ENCODE measurements at regions not wholly inside any gene's neighbourhood (a gene's known extent, or its start where the extent isn't known, plus 50 kb on each side); places are given as distances from the start of the nearest gene placed in this dataset.

- no peak for DNase-seq (ENCODE audit: extremely low read depth, low read depth)
- TF ChIP-seq CTCF (IDR thresholded peaks at IDR 0.05; ENCODE audit: low read depth, low read length, missing control alignments) = no peak
- H3K4me3 ChIP-seq (replicated peaks; ENCODE audit: low read depth, low read length) = no peak overlapping the region
Measured at GRCh38 chr2:145273840-145274239, 753.9 kb upstream of the ZEB2 start.

- DNase-seq (ENCODE audit: extremely low read depth, low read depth) = no peak
- H3K4me3 ChIP-seq (replicated peaks; ENCODE audit: low read depth, low read length) = no peak overlapping the region
- TF ChIP-seq CTCF (IDR thresholded peaks at IDR 0.05; ENCODE audit: low read depth, low read length, missing control alignments) = no peak
Measured at GRCh38 chr2:145268931-145269330, 749.0 kb upstream of the ZEB2 start.

DNA sequence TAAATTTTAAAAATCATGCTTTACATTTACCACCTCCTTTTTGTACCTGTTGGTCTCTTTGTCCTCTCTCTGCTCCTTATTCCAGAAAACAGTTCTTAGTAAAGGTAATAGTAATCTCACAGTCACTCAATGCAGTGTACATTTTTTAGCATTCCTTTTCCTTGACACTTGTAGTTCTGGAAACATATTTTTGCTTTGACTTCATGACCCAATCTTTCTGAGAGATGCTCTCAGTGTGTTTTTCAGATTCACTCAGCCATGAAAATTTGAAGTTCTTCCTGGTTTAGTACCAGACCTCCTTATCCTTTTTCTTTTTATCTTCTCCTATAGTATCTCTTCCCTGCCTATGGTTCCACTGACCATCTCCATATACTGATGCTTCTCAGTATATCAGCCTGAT is 747.5 kb upstream of the ZEB2 start:
- DNase-seq (ENCODE audit: extremely low read depth, low read depth) = no peak
- TF ChIP-seq CTCF (IDR thresholded peaks at IDR 0.05; ENCODE audit: low read depth, low read length, missing control alignments) = no peak
- H3K4me3 ChIP-seq (replicated peaks; ENCODE audit: low read depth, low read length) = no peak overlapping the region

DNA sequence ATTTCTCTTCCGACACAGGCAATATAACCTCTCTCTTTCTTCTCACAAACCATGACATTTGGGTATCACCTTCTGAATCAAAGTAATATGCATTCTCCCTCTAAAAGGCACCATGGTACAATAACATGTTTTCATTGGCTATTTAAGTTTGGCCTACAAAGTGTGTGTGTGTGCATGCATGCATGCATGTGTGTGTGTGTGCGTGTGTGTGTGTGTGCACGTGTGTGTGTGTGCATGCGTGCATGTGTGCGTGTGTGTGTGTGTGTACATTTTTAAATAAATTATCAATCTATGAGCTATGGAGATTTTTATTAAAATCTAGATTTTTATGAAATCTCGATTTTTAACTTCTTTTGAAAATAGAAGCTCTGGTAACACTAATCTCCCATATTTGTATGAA is 745.3 kb upstream of the ZEB2 start:
- no peak for DNase-seq (ENCODE audit: extremely low read depth, low read depth)
- no peak overlapping the region for H3K4me3 ChIP-seq (replicated peaks; ENCODE audit: low read depth, low read length)
- TF ChIP-seq CTCF (IDR thresholded peaks at IDR 0.05; ENCODE audit: low read depth, low read length, missing control alignments) = no peak

DNA sequence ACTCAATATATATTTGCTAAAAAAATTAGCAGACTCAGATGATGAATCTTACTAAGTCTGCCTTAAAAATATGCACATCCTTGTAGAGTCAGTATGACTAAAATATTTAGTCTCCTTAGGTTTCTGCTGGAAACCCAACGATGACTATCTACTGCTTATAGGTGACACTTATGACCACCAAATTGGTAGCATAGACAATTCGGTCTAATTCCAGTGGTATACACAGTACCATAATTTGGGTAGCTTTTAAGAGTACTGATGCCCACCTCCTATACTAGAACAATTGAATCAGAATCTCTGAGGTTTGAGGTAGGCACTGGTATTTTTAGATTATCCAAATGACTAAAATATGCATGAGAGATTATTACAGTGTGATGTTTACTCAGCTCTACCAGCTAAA is 740.8 kb upstream of the ZEB2 start:
- no peak for DNase-seq (ENCODE audit: extremely low read depth, low read depth)
- H3K4me3 ChIP-seq (replicated peaks; ENCODE audit: low read depth, low read length) = no peak overlapping the region
- no peak for TF ChIP-seq CTCF (IDR thresholded peaks at IDR 0.05; ENCODE audit: low read depth, low read length, missing control alignments)

DNA sequence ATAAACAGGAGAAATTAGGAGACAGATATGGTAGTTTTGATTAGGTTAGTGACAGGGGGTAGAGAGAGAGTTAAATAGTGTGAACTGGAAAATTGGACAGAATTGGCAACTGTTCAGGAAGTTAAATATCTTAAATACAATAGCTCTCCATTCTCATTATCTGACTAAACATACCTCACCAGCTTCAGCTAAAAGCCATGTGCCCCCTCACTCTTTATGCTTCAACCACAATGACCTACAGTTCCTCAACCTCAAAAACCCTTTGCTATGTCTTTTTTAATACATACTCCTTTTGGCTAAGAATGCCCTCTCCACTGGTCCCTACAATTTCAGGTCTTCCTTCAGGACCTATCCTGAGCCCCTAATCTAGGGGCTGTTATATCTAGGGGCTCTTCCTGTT is 740.2 kb upstream of the ZEB2 start:
- no peak for DNase-seq (ENCODE audit: extremely low read depth, low read depth)
- TF ChIP-seq CTCF (IDR thresholded peaks at IDR 0.05; ENCODE audit: low read depth, low read length, missing control alignments) = no peak
- no peak overlapping the region for H3K4me3 ChIP-seq (replicated peaks; ENCODE audit: low read depth, low read length)

GRCh38 chr2:145258903-145259579 is 739.1 kb upstream of the ZEB2 start:
- DNase-seq (ENCODE audit: extremely low read depth, low read depth) = no peak
- no peak for TF ChIP-seq CTCF (IDR thresholded peaks at IDR 0.05; ENCODE audit: low read depth, low read length, missing control alignments)
- H3K4me3 ChIP-seq (replicated peaks; ENCODE audit: low read depth, low read length) = no peak overlapping the region

Measured in HFF-Myc (cell line).